Mesenchymal stem cell (in vitro differentiated cells and primary cell): ENCODE measurements at regions not wholly inside any gene's neighbourhood (a gene's known extent, or its start where the extent isn't known, plus 50 kb on each side); places are given as distances from the start of the nearest gene placed in this dataset.
"Not testable (repeated sequence)": the region's sequence is repeated elsewhere in the genome, so short reads cannot be mapped to it uniquely, and the experiment has no call there.

ENCODE experiments used
- DNase-seq: peaks from one replicate; pipeline ENCODE4 v3.0.0-alpha.2; 2013
- H2AFZ ChIP-seq: one replicate; pipeline ENCODE4 v1.6.1; 2013; ENCODE audit warnings: low read depth, mild to moderate bottlenecking, control low read depth, inconsistent platforms, low read length, moderate library complexity
- H2AK5ac ChIP-seq: 2 replicates; pipeline ENCODE4 v1.6.1; 2013; ENCODE audit warnings: low read length, moderate library complexity, mild to moderate bottlenecking, inconsistent platforms; ENCODE audit not compliant: severe bottlenecking
- H2BK120ac ChIP-seq: one replicate; pipeline ENCODE4 v1.6.1; 2013; ENCODE audit warnings: low read depth, mild to moderate bottlenecking, inconsistent platforms, low read length, moderate library complexity
- H2BK12ac ChIP-seq, 2 experiments: one replicate each; pipeline ENCODE4 v1.6.1; 2013; ENCODE audit warnings: inconsistent platforms in 2 of 2, low read length in 2 of 2, mild to moderate bottlenecking in 2 of 2, moderate library complexity in 2 of 2, control low read depth in 1 of 2
- H2BK15ac ChIP-seq: one replicate; pipeline ENCODE4 v1.6.1; 2013; ENCODE audit warnings: mild to moderate bottlenecking, low read depth, inconsistent platforms; ENCODE audit not compliant: poor library complexity, severe bottlenecking
- H2BK5ac ChIP-seq: 2 replicates; pipeline ENCODE4 v1.6.1; 2013; ENCODE audit warnings: low read depth, mild to moderate bottlenecking, low read length, control low read depth, inconsistent platforms; ENCODE audit not compliant: poor library complexity, severe bottlenecking
- H3K14ac ChIP-seq, 2 experiments: one replicate each; pipeline ENCODE4 v1.6.1; 2013; ENCODE audit warnings: inconsistent platforms in 2 of 2, low read length in 2 of 2, control low read depth in 1 of 2, mild to moderate bottlenecking in 1 of 2, moderate library complexity in 1 of 2
- H3K18ac ChIP-seq, 2 experiments: one replicate each; pipeline ENCODE4 v1.6.1; 2013; ENCODE audit warnings: inconsistent platforms in 2 of 2, low read length in 2 of 2, control low read depth in 1 of 2, low read depth in 1 of 2, mild to moderate bottlenecking in 1 of 2
- H3K23ac ChIP-seq, 2 experiments: one replicate each; pipeline ENCODE4 v1.6.1; 2013; ENCODE audit warnings: inconsistent platforms in 2 of 2, low read length in 2 of 2, mild to moderate bottlenecking in 2 of 2, moderate library complexity in 2 of 2, control low read depth in 1 of 2
- H3K27ac ChIP-seq: 2 replicates; pipeline ENCODE4 v1.5.1; 2013; ENCODE audit warnings: mild to moderate bottlenecking, moderate library complexity, low read length, control low read depth, inconsistent platforms; ENCODE audit not compliant: poor library complexity, severe bottlenecking
- H3K27me3 ChIP-seq, 2 experiments: 2 replicates each; pipeline versions ENCODE4 v1.6.1 to v1.7.0; 2013; ENCODE audit warnings: low read length in 2 of 2, mild to moderate bottlenecking in 2 of 2, moderate library complexity in 2 of 2, control low read depth in 1 of 2, inconsistent platforms in 1 of 2; ENCODE audit not compliant: control insufficient read depth in 1 of 2, insufficient read depth in 1 of 2
- H3K36me3 ChIP-seq, 2 experiments: 2 replicates each; pipeline versions ENCODE4 v1.6.1 to v1.7.0; 2013; ENCODE audit warnings: low read length in 2 of 2, control low read depth in 1 of 2, inconsistent platforms in 1 of 2, low read depth in 1 of 2, mild to moderate bottlenecking in 1 of 2; ENCODE audit not compliant: insufficient read depth in 2 of 2, control insufficient read depth in 1 of 2
- H3K4ac ChIP-seq, 2 experiments: one replicate each; pipeline ENCODE4 v1.6.1; 2013; ENCODE audit warnings: inconsistent platforms in 2 of 2, low read length in 2 of 2, mild to moderate bottlenecking in 2 of 2, moderate library complexity in 2 of 2, control low read depth in 1 of 2, low read depth in 1 of 2
- H3K4me1 ChIP-seq: 2 replicates; pipeline ENCODE4 v1.6.1; 2013; ENCODE audit warnings: low read depth, low read length, control low read depth; ENCODE audit not compliant: control insufficient read depth, insufficient read depth
- H3K4me2 ChIP-seq: 2 replicates; pipeline ENCODE4 v1.6.1; 2013; ENCODE audit warnings: low read length, mild to moderate bottlenecking, inconsistent platforms; ENCODE audit not compliant: poor library complexity, severe bottlenecking
- H3K4me3 ChIP-seq, 2 experiments: 2 replicates each; pipeline versions ENCODE4 v1.5.1 to v1.7.0; 2013; ENCODE audit warnings: low read length in 2 of 2, mild to moderate bottlenecking in 2 of 2, control low read depth in 1 of 2, low read depth in 1 of 2; ENCODE audit not compliant: insufficient read depth in 1 of 2
- H3K79me1 ChIP-seq: replicated peaks from 2 replicates; pipeline ENCODE4 v1.6.1; 2013; ENCODE audit warnings: mild to moderate bottlenecking, control low read depth, low read length, inconsistent platforms; ENCODE audit not compliant: poor library complexity, severe bottlenecking
- H3K9ac ChIP-seq: 2 replicates; pipeline ENCODE4 v1.7.0; 2013; ENCODE audit warnings: mild to moderate bottlenecking, low read length, moderate library complexity
- H3K9me3 ChIP-seq: 2 replicates; pipeline ENCODE4 v1.7.0; 2013; ENCODE audit warnings: mild to moderate bottlenecking, low read length; ENCODE audit not compliant: control insufficient read depth
- H4K8ac ChIP-seq: one replicate; pipeline ENCODE4 v1.6.1; 2013; ENCODE audit warnings: inconsistent platforms, mild to moderate bottlenecking, low read length, moderate library complexity
- H4K91ac ChIP-seq: one replicate; pipeline ENCODE4 v1.6.1; 2013; ENCODE audit warnings: mild to moderate bottlenecking, low read length, inconsistent platforms
- WGBS: methylation state at CpG from one replicate; pipeline ENCODE4 v1.1.7; 2013; ENCODE audit warnings: mixed read lengths; 5-methylcytosine and 5-hydroxymethylcytosine counted together

GRCh38 chr12:83710851-83711250 is 1024.1 kb downstream of the TMTC2 start:
- Histone ChIP-seq H3K23ac (no peak overlapping the region), H3K36me3 (no peaks in the 10 kb centered on the region), H2BK15ac (no peak overlapping the region), H3K9me3 (peaks cover 30% of the 10 kb centered on the region), H3K27me3 (no peaks in the 10 kb centered on the region), H3K79me1 (no peaks in the 10 kb centered on the region), H3K4me1 (no peaks in the 10 kb centered on the region), H4K8ac (no peak overlapping the region), H2AK5ac (no peak overlapping the region), H3K4me3 (no peak overlapping the region), H3K9ac (no peak overlapping the region), H3K14ac (no peak overlapping the region), H3K4ac (no peak overlapping the region), H2AFZ (no peak overlapping the region), H2BK12ac (no peak overlapping the region), H2BK120ac (no peak overlapping the region), H3K27ac (no peak overlapping the region), H3K4me2 (no peak overlapping the region), H4K91ac (no peak overlapping the region), H2BK5ac (no peak overlapping the region), H3K18ac (no peak overlapping the region)
- no peak for DNase-seq
- 80% methylated on average over 3 of the region's 3 CpGs for WGBS

GRCh38 chr12:83709899-83710298 is 1023.2 kb downstream of the TMTC2 start:
- Histone ChIP-seq H2BK120ac (no peak overlapping the region), H3K27me3 (no peaks in the 10 kb centered on the region), H3K27ac (no peak overlapping the region), H3K36me3 (no peaks in the 10 kb centered on the region), H3K9ac (no peak overlapping the region), H3K14ac (no peak overlapping the region), H3K79me1 (no peaks in the 10 kb centered on the region), H2BK5ac (no peak overlapping the region), H3K4ac (no peak overlapping the region), H2BK15ac (no peak overlapping the region), H3K4me2 (no peak overlapping the region), H3K23ac (no peak overlapping the region), H4K91ac (no peak overlapping the region), H2AK5ac (no peak overlapping the region), H4K8ac (no peak overlapping the region), H2BK12ac (no peak overlapping the region), H3K4me3 (no peak overlapping the region), H3K18ac (no peak overlapping the region), H2AFZ (no peak overlapping the region), H3K4me1 (no peaks in the 10 kb centered on the region), H3K9me3 (peaks cover 30% of the 10 kb centered on the region)
- no peak for DNase-seq

- Histone ChIP-seq H3K4me3 (no peak overlapping the region), H3K27ac (no peak overlapping the region), H3K18ac (no peak overlapping the region), H3K9ac (no peak overlapping the region), H3K36me3 (no peaks in the 10 kb centered on the region), H3K4me1 (no peaks in the 10 kb centered on the region), H3K27me3 (no peaks in the 10 kb centered on the region), H2AFZ (no peak overlapping the region), H2AK5ac (no peak overlapping the region), H2BK12ac (no peak overlapping the region), H3K9me3 (no peaks in the 10 kb centered on the region), H2BK120ac (no peak overlapping the region), H3K4ac (no peak overlapping the region), H3K23ac (no peak overlapping the region), H2BK5ac (no peak overlapping the region), H3K4me2 (no peak overlapping the region), H2BK15ac (no peak overlapping the region), H4K91ac (no peak overlapping the region), H3K14ac (no peak overlapping the region), H3K79me1 (no peaks in the 10 kb centered on the region), H4K8ac (no peak overlapping the region)
- DNase-seq, result no peak
- 69% methylated on average over 2 of the region's 2 CpGs for WGBS
Measured at GRCh38 chr12:83700838-83701237, 1014.1 kb downstream of the TMTC2 start.

DNA sequence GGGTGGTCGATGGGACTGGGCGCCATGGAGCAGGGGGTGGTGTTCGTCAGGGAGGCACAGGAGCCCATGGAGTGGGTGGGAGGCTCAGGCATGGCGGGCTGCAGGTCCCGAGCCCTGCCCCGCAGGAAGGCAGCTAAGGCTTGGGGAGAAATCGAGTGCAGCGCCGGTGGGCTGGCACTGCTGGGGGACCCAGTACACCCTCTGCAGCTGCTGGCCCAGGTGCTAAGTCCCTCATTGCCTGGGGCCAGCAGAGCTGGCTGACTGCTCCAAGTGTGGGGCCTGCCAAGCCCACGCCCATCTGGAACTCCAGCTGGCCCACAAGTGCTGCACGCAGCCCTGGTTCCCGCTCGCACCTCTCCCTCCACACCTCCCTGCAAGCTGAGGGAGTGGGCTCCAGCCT is 1009.6 kb downstream of the TMTC2 start:
- not testable (repeated sequence) for H3K18ac ChIP-seq, H3K79me1 ChIP-seq, H2AK5ac ChIP-seq, H2AFZ ChIP-seq, H3K27ac ChIP-seq, H2BK12ac ChIP-seq, H4K8ac ChIP-seq, H3K14ac ChIP-seq, H3K4me1 ChIP-seq, H2BK120ac ChIP-seq, DNase-seq, H3K23ac ChIP-seq, H3K9ac ChIP-seq, H4K91ac ChIP-seq, H2BK5ac ChIP-seq, H3K4ac ChIP-seq, H3K4me3 ChIP-seq, H3K9me3 ChIP-seq, H3K27me3 ChIP-seq, H2BK15ac ChIP-seq, H3K4me2 ChIP-seq, H3K36me3 ChIP-seq
- WGBS, result 92% methylated on average over 10 of the region's 13 CpGs
